GM21737 (cell line): ENCODE measurements at regions not wholly inside any gene's neighbourhood (a gene's known extent, or its start where the extent isn't known, plus 50 kb on each side); places are given as distances from the start of the nearest gene placed in this dataset.

Experiments
- ATAC-seq: cut with Tn5 transposase; IDR thresholded peaks from one replicate; pipeline ENCODE4 v1.9.1; 2021; ENCODE audit warnings: mild to moderate bottlenecking, moderate library complexity; ENCODE audit not compliant: unreplicated experiment

- no peak for ATAC-seq
Observed at GRCh38 chr18:34077599-34077998, 147.1 kb downstream of the NOL4 start.

- ATAC-seq: no peak
Observed at GRCh38 chr18:34075963-34076860, 148.5 kb downstream of the NOL4 start.

GRCh38 chr18:34061226-34061625 is 163.5 kb downstream of the NOL4 start:
- no peak for ATAC-seq

- no peak for ATAC-seq
Observed at GRCh38 chr18:34055227-34055626, 169.5 kb downstream of the NOL4 start.

- ATAC-seq: no peak
Observed at GRCh38 chr18:34050661-34051060, 174.1 kb downstream of the NOL4 start.

GRCh38 chr18:34049511-34049910 is 175.2 kb downstream of the NOL4 start:
- ATAC-seq: no peak

GRCh38 chr18:34048423-34048822 is 176.3 kb downstream of the NOL4 start:
- no peak for ATAC-seq

GRCh38 chr18:34042423-34043146 is 182.1 kb downstream of the NOL4 start:
- ATAC-seq: no peak

- no peak for ATAC-seq
Observed at GRCh38 chr18:34039611-34040010, 185.1 kb downstream of the NOL4 start.

- ATAC-seq: no peak
Observed at GRCh38 chr18:34039201-34039600, 185.5 kb downstream of the NOL4 start.

GRCh38 chr18:34038086-34038485 is 186.6 kb downstream of the NOL4 start:
- no peak for ATAC-seq

- no peak for ATAC-seq
Observed at GRCh38 chr18:34033968-34034367, 190.7 kb downstream of the NOL4 start.

GRCh38 chr18:34031810-34032209 is 192.9 kb downstream of the NOL4 start:
- no peak for ATAC-seq

- ATAC-seq: no peak
Observed at GRCh38 chr18:34028324-34028723, 196.4 kb downstream of the NOL4 start.

- no peak for ATAC-seq
Observed at GRCh38 chr18:34025191-34025801, 199.4 kb downstream of the NOL4 start.

GRCh38 chr18:34023471-34023870 is 201.2 kb downstream of the NOL4 start:
- ATAC-seq: no peak

- no peak for ATAC-seq
Observed at GRCh38 chr18:34018336-34018735, 206.4 kb downstream of the NOL4 start.

GRCh38 chr18:34003687-34004086 is 221.0 kb downstream of the NOL4 start:
- ATAC-seq: no peak

GRCh38 chr18:34002130-34002529 is 222.6 kb downstream of the NOL4 start:
- ATAC-seq: no peak

- ATAC-seq: no peak
Observed at GRCh38 chr18:34001376-34001775, 223.3 kb downstream of the NOL4 start.

- ATAC-seq: no peak
Observed at GRCh38 chr18:33987206-33987605, 237.5 kb downstream of the NOL4 start.

GRCh38 chr18:33983126-33983525 is 241.6 kb downstream of the NOL4 start:
- ATAC-seq: no peak
